ENCODE measurements at regions not wholly inside any gene's neighbourhood (a gene's known extent, or its start where the extent isn't known, plus 50 kb on each side); places are given as distances from the start of the nearest gene placed in this dataset.

GRCh38 chr16:63363738-63364137 lies 1327.5 kb upstream of the CDH8 start:
- Histone ChIP-seq H3K36me3 (ENCODE audit: insufficient read depth, low read length) (no peaks in the 10 kb centered on the region), H3K27me3 (ENCODE audit: insufficient read depth, low read length) (no peaks in the 10 kb centered on the region), H3K4me1 (ENCODE audit: control insufficient read depth, insufficient read depth, low read length, unreplicated experiment) (no peaks in the 10 kb centered on the region), H3K27ac (ENCODE audit: low read depth, low read length) (no peak overlapping the region), H2AFZ (ENCODE audit: low read length, unreplicated experiment) (no peak overlapping the region), H3K79me2 (ENCODE audit: control insufficient read depth, insufficient read depth, low read length, unreplicated experiment) (no peaks in the 10 kb centered on the region), H3K4me3 (ENCODE audit: low read depth, low read length) (no peak overlapping the region)

GRCh38 chr16:63361032-63361624 lies 1324.9 kb upstream of the CDH8 start:
- no peaks in the 10 kb centered on the region for H3K79me2 ChIP-seq (ENCODE audit: control insufficient read depth, insufficient read depth, low read length, unreplicated experiment)
- no peaks in the 10 kb centered on the region for H3K36me3 ChIP-seq (ENCODE audit: insufficient read depth, low read length)
- no peaks in the 10 kb centered on the region for H3K4me1 ChIP-seq (ENCODE audit: control insufficient read depth, insufficient read depth, low read length, unreplicated experiment)
- no peak overlapping the region for H2AFZ ChIP-seq (ENCODE audit: low read length, unreplicated experiment)
- no peak overlapping the region for H3K4me3 ChIP-seq (ENCODE audit: low read depth, low read length)
- H3K27ac ChIP-seq (ENCODE audit: low read depth, low read length) = no peak overlapping the region
- H3K27me3 ChIP-seq (ENCODE audit: insufficient read depth, low read length) = no peaks in the 10 kb centered on the region

GRCh38 chr16:63349961-63350360 lies 1313.7 kb upstream of the CDH8 start:
- Histone ChIP-seq H3K27me3 (ENCODE audit: insufficient read depth, low read length) (no peaks in the 10 kb centered on the region), H3K4me1 (ENCODE audit: control insufficient read depth, insufficient read depth, low read length, unreplicated experiment) (no peaks in the 10 kb centered on the region), H2AFZ (ENCODE audit: low read length, unreplicated experiment) (no peak overlapping the region)

GRCh38 chr16:63346000-63346399 lies 1309.8 kb upstream of the CDH8 start:
- H3K4me3 ChIP-seq (ENCODE audit: low read depth, low read length) = no peak overlapping the region

More at GRCh38 chr16:63349961-63350360, 1313.7 kb upstream of the CDH8 start:
- Histone ChIP-seq H3K79me2 (ENCODE audit: control insufficient read depth, insufficient read depth, low read length, unreplicated experiment) (no peaks in the 10 kb centered on the region), H3K36me3 (ENCODE audit: insufficient read depth, low read length) (no peaks in the 10 kb centered on the region), H3K27ac (ENCODE audit: low read depth, low read length) (no peak overlapping the region), H3K4me3 (ENCODE audit: low read depth, low read length) (no peak overlapping the region)

GRCh38 chr16:63337264-63337663 lies 1301.0 kb upstream of the CDH8 start:
- H3K27me3 ChIP-seq (ENCODE audit: insufficient read depth, low read length) = no peaks in the 10 kb centered on the region
- no peaks in the 10 kb centered on the region for H3K4me1 ChIP-seq (ENCODE audit: control insufficient read depth, insufficient read depth, low read length, unreplicated experiment)
- no peak overlapping the region for H3K4me3 ChIP-seq (ENCODE audit: low read depth, low read length)
- H2AFZ ChIP-seq (ENCODE audit: low read length, unreplicated experiment) = no peak overlapping the region
- H3K79me2 ChIP-seq (ENCODE audit: control insufficient read depth, insufficient read depth, low read length, unreplicated experiment) = no peaks in the 10 kb centered on the region
- H3K36me3 ChIP-seq (ENCODE audit: insufficient read depth, low read length) = no peaks in the 10 kb centered on the region
- no peak overlapping the region for H3K27ac ChIP-seq (ENCODE audit: low read depth, low read length)

More at GRCh38 chr16:63346000-63346399, 1309.8 kb upstream of the CDH8 start:
- H3K36me3 ChIP-seq (ENCODE audit: insufficient read depth, low read length) = no peaks in the 10 kb centered on the region
- H3K79me2 ChIP-seq (ENCODE audit: control insufficient read depth, insufficient read depth, low read length, unreplicated experiment) = no peaks in the 10 kb centered on the region
- no peak overlapping the region for H2AFZ ChIP-seq (ENCODE audit: low read length, unreplicated experiment)
- H3K27me3 ChIP-seq (ENCODE audit: insufficient read depth, low read length) = no peaks in the 10 kb centered on the region
- H3K27ac ChIP-seq (ENCODE audit: low read depth, low read length) = no peak overlapping the region
- no peaks in the 10 kb centered on the region for H3K4me1 ChIP-seq (ENCODE audit: control insufficient read depth, insufficient read depth, low read length, unreplicated experiment)

- H3K4me1 ChIP-seq (ENCODE audit: control insufficient read depth, insufficient read depth, low read length, unreplicated experiment) = no peaks in the 10 kb centered on the region
- no peaks in the 10 kb centered on the region for H3K27me3 ChIP-seq (ENCODE audit: insufficient read depth, low read length)
- H3K79me2 ChIP-seq (ENCODE audit: control insufficient read depth, insufficient read depth, low read length, unreplicated experiment) = no peaks in the 10 kb centered on the region
- H3K36me3 ChIP-seq (ENCODE audit: insufficient read depth, low read length) = no peaks in the 10 kb centered on the region
- H2AFZ ChIP-seq (ENCODE audit: low read length, unreplicated experiment) = no peak overlapping the region
- H3K27ac ChIP-seq (ENCODE audit: low read depth, low read length) = no peak overlapping the region
- no peak overlapping the region for H3K4me3 ChIP-seq (ENCODE audit: low read depth, low read length)
Measured at GRCh38 chr16:63331111-63331510, 1294.9 kb upstream of the CDH8 start.

- Histone ChIP-seq H3K79me2 (ENCODE audit: control insufficient read depth, insufficient read depth, low read length, unreplicated experiment) (no peaks in the 10 kb centered on the region), H3K4me3 (ENCODE audit: low read depth, low read length) (no peak overlapping the region), H2AFZ (ENCODE audit: low read length, unreplicated experiment) (no peak overlapping the region), H3K27me3 (ENCODE audit: insufficient read depth, low read length) (no peaks in the 10 kb centered on the region), H3K27ac (ENCODE audit: low read depth, low read length) (no peak overlapping the region), H3K4me1 (ENCODE audit: control insufficient read depth, insufficient read depth, low read length, unreplicated experiment) (no peaks in the 10 kb centered on the region), H3K36me3 (ENCODE audit: insufficient read depth, low read length) (no peaks in the 10 kb centered on the region)
Measured at GRCh38 chr16:63326736-63327339, 1290.6 kb upstream of the CDH8 start.

GRCh38 chr16:63323722-63324705 lies 1287.8 kb upstream of the CDH8 start:
- H3K4me1 ChIP-seq (ENCODE audit: control insufficient read depth, insufficient read depth, low read length, unreplicated experiment) = no peaks in the 10 kb centered on the region
- no peak overlapping the region for H3K27ac ChIP-seq (ENCODE audit: low read depth, low read length)
- H3K79me2 ChIP-seq (ENCODE audit: control insufficient read depth, insufficient read depth, low read length, unreplicated experiment) = no peaks in the 10 kb centered on the region
- H2AFZ ChIP-seq (ENCODE audit: low read length, unreplicated experiment) = no peak overlapping the region
- H3K27me3 ChIP-seq (ENCODE audit: insufficient read depth, low read length) = no peaks in the 10 kb centered on the region
- H3K36me3 ChIP-seq (ENCODE audit: insufficient read depth, low read length) = no peaks in the 10 kb centered on the region
- no peak overlapping the region for H3K4me3 ChIP-seq (ENCODE audit: low read depth, low read length)

- Histone ChIP-seq H2AFZ (ENCODE audit: low read length, unreplicated experiment) (no peak overlapping the region), H3K27ac (ENCODE audit: low read depth, low read length) (no peak overlapping the region), H3K27me3 (ENCODE audit: insufficient read depth, low read length) (no peaks in the 10 kb centered on the region), H3K36me3 (ENCODE audit: insufficient read depth, low read length) (no peaks in the 10 kb centered on the region), H3K4me1 (ENCODE audit: control insufficient read depth, insufficient read depth, low read length, unreplicated experiment) (no peaks in the 10 kb centered on the region), H3K4me3 (ENCODE audit: low read depth, low read length) (no peak overlapping the region), H3K79me2 (ENCODE audit: control insufficient read depth, insufficient read depth, low read length, unreplicated experiment) (no peaks in the 10 kb centered on the region)
Measured at GRCh38 chr16:63323055-63323454, 1286.8 kb upstream of the CDH8 start.

GRCh38 chr16:63315229-63315628 lies 1279.0 kb upstream of the CDH8 start:
- no peak overlapping the region for H3K27ac ChIP-seq (ENCODE audit: low read depth, low read length)
- no peaks in the 10 kb centered on the region for H3K36me3 ChIP-seq (ENCODE audit: insufficient read depth, low read length)
- H3K27me3 ChIP-seq (ENCODE audit: insufficient read depth, low read length) = no peaks in the 10 kb centered on the region
- H3K4me3 ChIP-seq (ENCODE audit: low read depth, low read length) = no peak overlapping the region
- H3K79me2 ChIP-seq (ENCODE audit: control insufficient read depth, insufficient read depth, low read length, unreplicated experiment) = no peaks in the 10 kb centered on the region
- no peaks in the 10 kb centered on the region for H3K4me1 ChIP-seq (ENCODE audit: control insufficient read depth, insufficient read depth, low read length, unreplicated experiment)
- H2AFZ ChIP-seq (ENCODE audit: low read length, unreplicated experiment) = no peak overlapping the region

Measured in ACC112 (cell line).